ENCODE measurements at regions not wholly inside any gene's neighbourhood (a gene's known extent, or its start where the extent isn't known, plus 50 kb on each side); places are given as distances from the start of the nearest gene placed in this dataset.

DNA sequence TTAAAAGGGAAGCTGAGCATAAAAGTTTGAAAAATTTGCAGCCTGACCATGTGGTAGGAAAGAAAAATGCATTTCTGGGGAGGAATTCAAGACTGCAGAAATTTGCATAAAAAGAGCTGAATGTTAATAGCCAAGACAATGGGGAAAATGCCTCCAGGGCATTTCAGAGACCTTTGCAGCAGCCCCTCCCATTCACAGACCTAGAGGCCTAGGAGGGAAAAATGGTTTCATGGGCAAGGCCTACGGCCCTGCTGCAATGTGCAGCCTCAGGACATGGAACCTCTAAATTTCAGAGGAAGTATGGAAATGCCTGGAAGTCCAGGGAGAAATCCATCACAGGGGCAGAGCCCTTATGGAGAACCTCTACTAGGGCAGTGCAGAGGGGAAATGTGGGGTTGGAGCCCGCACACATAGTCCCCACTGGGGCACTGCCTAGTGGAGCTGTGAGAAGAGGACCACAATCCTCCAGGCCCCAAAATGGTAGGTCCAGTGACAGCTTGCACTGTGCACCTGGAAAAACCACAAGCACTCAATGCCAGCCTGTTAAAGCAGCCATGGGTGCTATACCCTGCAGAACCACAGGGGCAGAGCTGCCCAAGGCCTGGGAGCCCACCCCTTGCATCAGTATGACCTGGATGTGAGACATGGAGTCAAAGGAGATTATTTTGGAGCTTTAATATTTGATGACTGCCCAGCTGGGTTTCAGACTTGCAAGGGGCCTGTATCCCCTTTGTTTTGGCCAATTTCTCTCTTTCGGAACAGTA lies 243.8 kb downstream of the DNAJB9 start:
- TF ChIP-seq, protein P1, sequence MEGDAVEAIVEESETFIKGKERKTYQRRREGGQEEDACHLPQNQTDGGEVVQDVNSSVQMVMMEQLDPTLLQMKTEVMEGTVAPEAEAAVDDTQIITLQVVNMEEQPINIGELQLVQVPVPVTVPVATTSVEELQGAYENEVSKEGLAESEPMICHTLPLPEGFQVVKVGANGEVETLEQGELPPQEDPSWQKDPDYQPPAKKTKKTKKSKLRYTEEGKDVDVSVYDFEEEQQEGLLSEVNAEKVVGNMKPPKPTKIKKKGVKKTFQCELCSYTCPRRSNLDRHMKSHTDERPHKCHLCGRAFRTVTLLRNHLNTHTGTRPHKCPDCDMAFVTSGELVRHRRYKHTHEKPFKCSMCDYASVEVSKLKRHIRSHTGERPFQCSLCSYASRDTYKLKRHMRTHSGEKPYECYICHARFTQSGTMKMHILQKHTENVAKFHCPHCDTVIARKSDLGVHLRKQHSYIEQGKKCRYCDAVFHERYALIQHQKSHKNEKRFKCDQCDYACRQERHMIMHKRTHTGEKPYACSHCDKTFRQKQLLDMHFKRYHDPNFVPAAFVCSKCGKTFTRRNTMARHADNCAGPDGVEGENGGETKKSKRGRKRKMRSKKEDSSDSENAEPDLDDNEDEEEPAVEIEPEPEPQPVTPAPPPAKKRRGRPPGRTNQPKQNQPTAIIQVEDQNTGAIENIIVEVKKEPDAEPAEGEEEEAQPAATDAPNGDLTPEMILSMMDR (IDR thresholded peaks at IDR 0.05; ENCODE audit: unreplicated experiment): no peak
- Mint-ChIP-seq H3K27ac (ENCODE audit: unreplicated experiment) (no peak overlapping the region), H3K27me3 (ENCODE audit: unreplicated experiment) (peaks cover 10% of the 10 kb centered on the region), H3K4me3 (ENCODE audit: low read depth, unreplicated experiment) (no peak overlapping the region), H3K36me3 (ENCODE audit: insufficient read depth, unreplicated experiment) (no peaks in the 10 kb centered on the region), H3K4me1 (ENCODE audit: low read depth, unreplicated experiment) (no peaks in the 10 kb centered on the region), H3K9me3 (ENCODE audit: low read depth, unreplicated experiment) (peaks cover 4% of the 10 kb centered on the region)
- peak; percentile 1 for DNase-seq
- intact Hi-C loops (cut with micrococcal nuclease; ENCODE audit: unreplicated experiment): loop anchor here (5.0 kb wide), 1 partner anchor 201 kb away; no protein-coding TSS in a partner anchor
- BruUV-seq (replicated peaks): no TSS peak
- CTCF ChIA-PET: no interaction called here

- no peaks in the 10 kb centered on the region for H3K4me1 Mint-ChIP-seq (ENCODE audit: low read depth, unreplicated experiment)
- H3K9me3 Mint-ChIP-seq (ENCODE audit: low read depth, unreplicated experiment): peaks cover 4% of the 10 kb centered on the region
- no peaks in the 10 kb centered on the region for H3K36me3 Mint-ChIP-seq (ENCODE audit: insufficient read depth, unreplicated experiment)
- no peak for DNase-seq
- H3K27ac Mint-ChIP-seq (ENCODE audit: unreplicated experiment): no peak overlapping the region
- intact Hi-C loops (cut with micrococcal nuclease; ENCODE audit: unreplicated experiment): no loop called here
- BruUV-seq (replicated peaks): no TSS peak
- CTCF ChIA-PET: no interaction called here
- TF ChIP-seq, protein P1 (IDR thresholded peaks at IDR 0.05; ENCODE audit: unreplicated experiment): no peak
- no peak overlapping the region for H3K4me3 Mint-ChIP-seq (ENCODE audit: low read depth, unreplicated experiment)
- peaks cover 10% of the 10 kb centered on the region for H3K27me3 Mint-ChIP-seq (ENCODE audit: unreplicated experiment)
These were observed 246.1 kb downstream of the DNAJB9 start for GRCh38 chr7:108815815-108816214.

DNA sequence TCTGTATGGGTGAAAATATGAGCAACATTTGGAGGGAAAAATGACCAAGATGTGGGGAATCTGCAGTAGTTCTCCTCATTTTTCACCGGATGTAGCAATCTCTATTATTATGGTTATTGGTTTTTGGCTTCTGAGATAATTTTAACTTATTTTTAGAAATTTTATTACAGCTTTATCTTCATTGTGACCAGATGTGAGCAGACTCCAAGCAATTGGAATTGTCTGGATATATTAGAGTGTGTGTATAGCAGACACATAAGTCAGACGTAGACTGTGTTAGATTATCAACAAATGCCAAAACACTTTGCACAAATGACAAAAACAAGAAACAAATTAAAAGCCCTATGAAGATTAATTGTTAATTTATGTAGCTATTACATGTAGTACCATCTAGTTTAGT lies 249.1 kb downstream of the DNAJB9 start:
- Mint-ChIP-seq H3K9me3 (ENCODE audit: low read depth, unreplicated experiment) (peaks cover 4% of the 10 kb centered on the region), H3K4me3 (ENCODE audit: low read depth, unreplicated experiment) (no peak overlapping the region), H3K4me1 (ENCODE audit: low read depth, unreplicated experiment) (no peaks in the 10 kb centered on the region), H3K27ac (ENCODE audit: unreplicated experiment) (no peak overlapping the region), H3K36me3 (ENCODE audit: insufficient read depth, unreplicated experiment) (no peaks in the 10 kb centered on the region), H3K27me3 (ENCODE audit: unreplicated experiment) (peaks cover 10% of the 10 kb centered on the region)
- TF ChIP-seq, protein P1 (IDR thresholded peaks at IDR 0.05; ENCODE audit: unreplicated experiment): no peak
- DNase-seq: no peak
- intact Hi-C loops (cut with micrococcal nuclease; ENCODE audit: unreplicated experiment): no loop called here
- BruUV-seq (replicated peaks): no TSS peak
- CTCF ChIA-PET: no interaction called here

DNA sequence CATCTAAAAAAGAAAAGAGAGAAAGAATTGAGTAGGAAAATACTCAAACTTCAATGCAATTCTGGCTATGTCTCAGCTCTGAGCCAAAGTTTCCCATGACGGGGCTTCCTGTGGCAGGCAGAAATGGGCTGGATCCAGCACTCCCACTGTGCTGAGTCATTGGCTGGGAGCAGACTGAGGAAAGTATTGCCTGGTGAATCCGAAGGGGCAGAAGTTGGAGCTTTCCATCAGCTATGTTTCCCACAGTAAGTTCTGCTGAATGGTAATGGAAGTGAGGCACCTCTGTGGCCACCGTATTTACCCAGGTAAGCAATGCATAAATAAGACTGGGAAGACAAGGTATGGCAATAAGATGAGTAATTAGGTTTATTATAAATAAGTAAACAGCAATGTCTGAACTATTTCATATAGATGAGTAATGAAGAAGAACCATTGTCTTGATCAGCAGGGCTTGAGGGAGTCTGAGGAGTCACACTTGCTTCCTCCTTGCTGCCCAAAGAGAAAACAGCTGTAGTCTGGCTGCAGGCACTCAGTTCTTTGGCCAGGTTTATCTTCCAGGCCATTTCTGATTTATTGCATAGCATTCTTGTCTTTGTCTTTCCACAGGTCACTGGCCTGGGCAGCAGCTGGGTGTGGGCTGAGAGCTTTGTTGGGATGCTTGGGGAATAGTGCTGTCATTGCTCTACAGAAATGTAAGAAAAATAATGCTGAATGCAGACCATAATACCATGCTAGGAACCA lies 255.3 kb downstream of the DNAJB9 start:
- Mint-ChIP-seq H3K4me3 (ENCODE audit: low read depth, unreplicated experiment) (no peak overlapping the region), H3K9me3 (ENCODE audit: low read depth, unreplicated experiment) (no peaks in the 10 kb centered on the region), H3K36me3 (ENCODE audit: insufficient read depth, unreplicated experiment) (no peaks in the 10 kb centered on the region), H3K27ac (ENCODE audit: unreplicated experiment) (no peak overlapping the region), H3K27me3 (ENCODE audit: unreplicated experiment) (peaks cover 9% of the 10 kb centered on the region), H3K4me1 (ENCODE audit: low read depth, unreplicated experiment) (no peaks in the 10 kb centered on the region)
- no TSS peak for BruUV-seq (replicated peaks)
- CTCF ChIA-PET: no interaction called here
- intact Hi-C loops (cut with micrococcal nuclease; ENCODE audit: unreplicated experiment): no loop called here
- TF ChIP-seq, protein P1 (IDR thresholded peaks at IDR 0.05; ENCODE audit: unreplicated experiment): no peak
- no peak for DNase-seq
